HG02870 (cell line): ENCODE measurements at regions not wholly inside any gene's neighbourhood (a gene's known extent, or its start where the extent isn't known, plus 50 kb on each side); places are given as distances from the start of the nearest gene placed in this dataset.

Source experiments
- ATAC-seq: cut with Tn5 transposase; IDR thresholded peaks from one replicate; pipeline ENCODE4 v1.9.1; 2021; ENCODE audit warnings: mild to moderate bottlenecking, moderate library complexity; ENCODE audit not compliant: unreplicated experiment

GRCh38 chr4:128571747-128572146 is 237.8 kb upstream of the JADE1 start:
- no peak for ATAC-seq

GRCh38 chr4:128570387-128570975 is 239.0 kb upstream of the JADE1 start:
- ATAC-seq = no peak

DNA sequence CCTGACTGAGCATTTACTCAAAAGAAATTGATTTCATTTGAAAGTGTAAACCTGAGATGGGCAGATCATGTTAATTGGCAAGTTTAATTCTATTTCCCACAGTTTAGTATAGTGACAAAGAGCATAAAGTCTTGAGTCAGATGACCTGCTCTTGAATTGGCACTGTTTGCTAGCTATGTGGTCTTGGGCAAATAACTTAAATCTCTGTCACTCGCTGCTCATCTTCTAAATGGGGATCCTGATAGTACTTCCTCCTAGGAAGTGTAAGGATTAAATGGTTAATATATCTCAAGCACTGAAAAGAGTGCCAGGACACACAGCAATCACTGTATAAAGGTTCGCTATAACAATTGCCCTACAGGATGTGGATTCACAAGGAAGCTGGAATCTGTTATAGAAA is 242.8 kb upstream of the JADE1 start:
- ATAC-seq = no peak

GRCh38 chr4:128565565-128566186 is 243.8 kb upstream of the JADE1 start:
- ATAC-seq = no peak

DNA sequence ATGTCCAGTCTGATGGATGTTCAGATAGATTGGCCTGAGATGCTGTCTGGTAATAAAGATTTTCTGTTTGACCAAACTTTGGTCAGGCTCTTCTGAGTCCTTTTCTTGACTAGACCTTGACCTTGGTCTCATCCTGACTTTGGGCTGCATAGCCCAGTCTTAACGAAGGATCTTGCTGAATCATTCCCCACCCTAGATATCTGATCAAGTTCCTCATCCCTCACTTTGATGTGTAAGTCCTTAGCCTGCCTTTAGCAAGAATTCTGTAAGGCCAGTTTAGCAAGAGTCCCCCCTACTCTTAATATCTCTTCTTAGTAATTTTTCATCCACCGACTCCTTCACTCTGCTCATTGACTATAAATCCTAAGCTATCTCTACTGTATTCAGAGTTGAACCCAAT is 244.4 kb upstream of the JADE1 start:
- ATAC-seq = no peak

DNA sequence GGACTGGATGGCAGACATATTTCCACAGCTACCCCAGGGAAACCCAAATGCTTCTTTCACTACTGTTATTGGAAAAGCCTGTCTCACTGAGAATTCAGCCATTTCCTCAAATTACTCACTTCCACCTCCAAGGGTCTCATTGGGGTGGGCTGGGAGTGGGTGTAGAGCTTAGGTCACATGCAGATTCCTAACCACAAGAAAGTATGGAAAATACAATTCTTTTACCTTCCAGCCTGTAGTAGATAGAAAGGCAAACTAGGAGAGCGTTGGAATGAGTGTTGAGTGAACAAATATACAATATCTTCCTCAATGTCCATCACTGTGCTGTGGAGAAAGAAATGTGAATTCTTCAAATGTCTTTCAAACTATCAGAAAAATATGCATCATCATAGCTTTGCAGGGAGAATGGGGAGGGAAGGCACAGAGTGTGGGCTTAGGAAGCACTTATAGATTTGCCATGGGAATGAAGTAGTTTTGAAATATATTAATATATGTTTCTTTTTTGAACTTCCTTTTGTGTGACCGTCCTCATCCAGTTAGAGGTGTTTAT is 245.3 kb upstream of the JADE1 start:
- ATAC-seq = no peak

DNA sequence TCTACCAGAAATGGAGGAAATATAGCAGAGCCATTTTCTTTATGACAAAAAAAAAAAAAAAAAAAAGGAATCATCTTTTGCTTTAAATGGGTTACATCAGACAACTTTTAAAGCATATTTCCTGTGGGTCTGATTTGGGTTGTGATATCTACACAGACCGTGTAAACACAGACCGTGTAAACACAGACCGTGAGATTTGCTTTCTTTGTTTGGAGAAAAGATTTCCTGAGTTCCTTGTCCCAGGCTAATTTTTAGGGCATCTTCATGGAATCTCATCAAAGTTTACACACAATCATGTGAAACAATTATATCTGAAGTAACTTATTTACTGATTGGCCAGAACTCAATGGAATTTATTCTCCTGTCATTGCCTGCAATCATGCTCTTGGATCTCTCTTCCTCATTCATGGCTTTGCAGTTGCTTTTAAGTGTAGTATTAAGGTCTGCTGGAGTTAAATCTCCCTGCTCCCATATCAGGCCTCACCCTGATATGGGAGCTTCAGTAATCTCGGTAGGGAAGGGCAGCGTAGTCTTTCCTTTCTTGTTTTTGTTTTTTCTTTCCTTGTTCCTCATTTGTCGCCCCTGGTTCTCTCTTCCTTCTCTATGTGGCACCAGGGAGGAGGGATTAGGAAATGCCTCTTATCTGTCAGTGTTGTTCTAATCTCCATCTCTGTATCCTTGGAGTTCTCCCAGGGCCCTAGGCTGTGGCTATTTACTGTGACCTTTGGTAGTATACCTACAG is 248.6 kb upstream of the JADE1 start:
- ATAC-seq = no peak

GRCh38 chr4:128558896-128559679 is 250.4 kb upstream of the JADE1 start:
- no peak for ATAC-seq

DNA sequence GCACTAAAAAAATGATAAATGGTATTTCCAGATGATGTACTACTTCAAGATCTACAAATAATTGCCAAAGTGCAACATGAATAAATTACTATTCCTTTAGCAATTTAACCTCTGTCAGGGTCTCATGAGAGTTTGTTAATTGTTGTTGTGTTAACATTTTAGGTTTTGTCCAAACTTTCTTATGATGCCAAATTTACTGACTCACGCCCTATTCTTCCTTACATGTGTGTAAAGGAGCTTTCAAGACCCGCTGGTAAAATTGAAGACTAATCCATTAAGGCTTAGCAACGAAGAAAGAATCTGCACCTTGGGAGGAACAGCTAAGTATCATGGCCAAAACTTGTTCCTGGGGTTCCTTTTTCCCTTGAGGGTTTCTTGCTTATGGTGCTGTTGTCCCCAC is 252.7 kb upstream of the JADE1 start:
- ATAC-seq = no peak

- ATAC-seq = no peak
Observed at GRCh38 chr4:128553686-128554515, 255.6 kb upstream of the JADE1 start.

- ATAC-seq = no peak
Observed at GRCh38 chr4:128552586-128552907, 257.0 kb upstream of the JADE1 start.

DNA sequence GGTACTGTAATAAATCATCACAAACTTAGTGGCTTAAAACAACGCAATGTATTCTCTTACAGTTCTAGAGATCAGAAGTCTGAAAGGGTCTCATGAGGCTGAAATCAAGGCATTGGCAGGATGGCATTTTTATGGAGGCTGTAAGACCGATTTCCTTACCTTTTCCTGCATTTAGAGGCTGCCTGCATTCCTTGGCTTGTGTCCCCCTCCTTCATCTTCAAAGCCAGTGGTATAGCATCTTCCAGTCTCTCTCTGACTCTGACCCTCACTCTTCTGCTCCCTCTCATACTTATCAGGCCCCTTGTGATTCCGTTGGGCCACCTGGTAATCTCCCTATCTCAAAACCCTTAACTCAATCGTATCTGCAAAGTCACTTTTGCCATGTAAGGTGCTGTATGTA is 258.2 kb upstream of the JADE1 start:
- ATAC-seq = no peak

GRCh38 chr4:128550060-128550459 is 259.4 kb upstream of the JADE1 start:
- ATAC-seq = peak; percentile 51

GRCh38 chr4:128549636-128550035 is 259.9 kb upstream of the JADE1 start:
- ATAC-seq = no peak

DNA sequence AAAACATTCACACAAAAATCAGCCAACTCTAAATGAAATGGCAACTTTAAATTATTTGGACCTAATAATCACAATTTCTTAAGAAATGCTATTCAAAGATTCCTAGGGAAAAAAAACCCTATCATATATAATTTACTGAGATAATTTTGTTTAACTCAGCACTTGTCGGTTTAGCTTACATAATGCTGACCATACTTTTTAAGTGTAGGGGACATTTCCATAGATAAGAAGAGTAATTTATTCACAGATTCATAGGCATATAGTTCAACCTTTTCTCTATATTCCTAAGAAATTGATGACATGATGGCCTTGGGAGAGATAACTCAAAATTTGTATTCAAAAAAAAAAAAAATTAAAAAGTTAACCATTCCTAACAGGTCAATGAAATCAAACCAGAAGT is 260.8 kb upstream of the PGRMC2 start:
- ATAC-seq = no peak

GRCh38 chr4:128544272-128544671 is 256.7 kb upstream of the PGRMC2 start:
- no peak for ATAC-seq

DNA sequence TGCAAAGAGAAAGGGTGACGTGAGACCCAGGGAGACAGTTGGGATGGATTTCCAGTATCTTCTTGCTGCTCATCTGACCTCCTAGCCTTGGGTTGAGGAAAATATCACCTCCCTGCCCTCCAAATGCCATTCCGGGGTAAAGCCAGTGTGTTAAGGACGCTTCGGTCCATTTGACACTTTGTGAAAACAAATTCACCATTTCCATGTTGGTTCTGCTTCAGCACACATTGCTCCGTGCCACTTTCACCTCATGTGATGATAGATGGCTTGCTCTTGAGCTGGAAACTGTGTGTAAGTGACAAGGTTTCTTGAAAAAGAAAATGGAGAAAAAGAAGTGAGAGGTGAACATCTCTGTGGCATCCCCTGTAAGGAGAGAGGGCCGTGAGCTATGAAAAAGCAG is 256.1 kb upstream of the PGRMC2 start:
- ATAC-seq = no peak

DNA sequence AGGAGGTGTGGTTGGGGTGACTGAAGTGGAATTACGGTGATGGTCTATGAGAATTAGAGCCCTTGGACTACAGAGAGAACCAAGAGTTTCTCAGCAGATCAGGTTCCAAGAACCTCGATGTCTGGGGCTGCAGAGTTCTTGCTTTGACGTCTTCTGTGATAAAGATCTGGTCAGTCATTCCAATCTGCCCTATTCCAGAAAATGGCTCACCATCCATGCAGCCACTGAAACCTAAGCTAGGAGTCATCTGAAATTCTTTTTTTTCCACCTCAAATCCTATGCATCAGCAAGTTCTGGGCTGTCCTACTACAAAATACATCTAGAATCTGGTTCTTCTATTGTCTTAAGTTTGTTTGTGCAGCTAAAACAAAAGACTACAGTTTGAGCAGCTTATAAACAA is 254.4 kb upstream of the PGRMC2 start:
- no peak for ATAC-seq

GRCh38 chr4:128540122-128540521 is 252.5 kb upstream of the PGRMC2 start:
- ATAC-seq = no peak

DNA sequence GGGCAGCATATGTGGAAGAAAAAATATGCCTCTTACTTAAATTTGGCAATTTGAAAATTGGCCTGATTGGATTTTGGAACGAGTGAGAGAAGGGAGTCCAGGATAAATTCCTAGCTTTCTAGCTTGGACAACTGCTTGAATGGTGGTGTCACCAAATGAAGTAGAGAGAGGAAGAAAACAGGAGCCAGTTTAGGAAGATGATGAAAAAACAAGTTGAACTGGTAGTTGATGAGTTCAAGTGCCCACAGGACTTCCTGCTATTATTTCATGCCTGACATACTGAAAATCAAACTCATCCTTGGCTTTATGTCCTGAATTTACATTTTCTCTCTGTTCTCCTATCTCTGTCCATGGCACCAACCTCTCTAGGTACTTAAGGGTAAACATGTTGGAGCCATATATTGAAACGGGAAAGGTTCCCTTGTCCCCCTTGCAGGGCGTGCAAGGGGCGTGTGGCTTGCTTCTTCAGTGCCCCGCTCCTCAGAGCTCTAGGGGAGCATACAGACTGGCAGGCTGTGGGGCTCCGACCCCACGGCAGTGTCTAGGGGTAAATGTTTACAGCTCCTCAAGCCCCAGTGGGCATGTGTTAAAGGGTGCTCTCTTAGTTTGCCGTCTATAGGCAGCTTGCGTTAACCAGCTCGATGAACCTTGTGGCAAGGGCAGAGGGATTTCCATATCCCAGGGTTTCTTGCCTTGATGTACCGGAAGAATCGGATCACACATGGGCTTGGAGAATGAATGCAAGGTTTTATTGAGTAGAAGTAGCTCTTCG is 250.7 kb upstream of the PGRMC2 start:
- ATAC-seq = no peak
